ENCODE measurements at regions not wholly inside any gene's neighbourhood (a gene's known extent, or its start where the extent isn't known, plus 50 kb on each side); places are given as distances from the start of the nearest gene placed in this dataset.

- no peak for TF ChIP-seq CTCF (conservative IDR thresholded peaks at IDR 0.05; ENCODE audit: low read length)
- no peak for TF ChIP-seq EZH2phosphoT487 (IDR thresholded peaks at IDR 0.05; ENCODE audit: borderline replicate concordance)
Observed at GRCh38 chr9:27853529-27853928, 280.2 kb upstream of the C9orf72 start.

Measured in Loucy (cell line).